GM12874 (cell line): ENCODE measurements at regions not wholly inside any gene's neighbourhood (a gene's known extent, or its start where the extent isn't known, plus 50 kb on each side); places are given as distances from the start of the nearest gene placed in this dataset.

Experiments used
- TF ChIP-seq, protein P1 (sequence below): IDR thresholded peaks from 2 replicates; pipeline ENCODE4 v1.5.1; 2011; ENCODE audit warnings: low read depth, mild to moderate bottlenecking, control low read depth, low read length, moderate library complexity; ENCODE audit not compliant: insufficient read depth

DNA sequence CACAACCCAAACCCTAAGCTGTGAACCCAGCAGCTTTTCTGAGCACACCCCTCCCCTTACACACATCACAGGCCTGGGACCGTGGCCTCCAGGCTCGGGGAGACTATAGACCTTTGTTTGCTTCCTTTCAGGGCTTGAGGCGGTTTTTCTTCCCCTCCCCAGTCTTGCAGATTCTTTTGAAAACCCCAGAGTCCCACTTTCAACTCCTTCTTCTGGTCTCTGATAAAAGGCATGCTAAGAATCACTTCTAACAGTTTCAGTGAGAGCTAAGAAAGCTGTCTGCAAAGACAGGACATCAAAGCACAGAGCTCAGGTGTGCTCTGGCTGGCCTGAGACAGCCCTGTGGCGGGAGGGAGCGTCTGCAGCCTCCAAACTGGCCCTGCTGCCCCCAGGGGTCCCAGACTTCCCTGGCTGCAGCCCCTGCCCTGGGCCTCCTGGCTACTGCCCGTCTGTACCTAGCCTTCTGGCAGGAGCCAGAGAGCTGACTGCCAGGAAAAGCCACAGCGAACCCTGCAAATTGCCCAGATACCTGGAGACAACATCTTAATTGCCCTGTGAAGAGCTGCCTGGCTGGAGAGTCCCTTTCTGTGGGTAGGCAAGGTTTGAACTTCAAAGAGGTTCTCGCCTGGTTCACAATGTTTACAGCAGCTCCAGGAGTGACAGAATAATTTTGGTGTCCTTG is 138.9 kb downstream of the GADD45G start:
- TF ChIP-seq, protein P1, sequence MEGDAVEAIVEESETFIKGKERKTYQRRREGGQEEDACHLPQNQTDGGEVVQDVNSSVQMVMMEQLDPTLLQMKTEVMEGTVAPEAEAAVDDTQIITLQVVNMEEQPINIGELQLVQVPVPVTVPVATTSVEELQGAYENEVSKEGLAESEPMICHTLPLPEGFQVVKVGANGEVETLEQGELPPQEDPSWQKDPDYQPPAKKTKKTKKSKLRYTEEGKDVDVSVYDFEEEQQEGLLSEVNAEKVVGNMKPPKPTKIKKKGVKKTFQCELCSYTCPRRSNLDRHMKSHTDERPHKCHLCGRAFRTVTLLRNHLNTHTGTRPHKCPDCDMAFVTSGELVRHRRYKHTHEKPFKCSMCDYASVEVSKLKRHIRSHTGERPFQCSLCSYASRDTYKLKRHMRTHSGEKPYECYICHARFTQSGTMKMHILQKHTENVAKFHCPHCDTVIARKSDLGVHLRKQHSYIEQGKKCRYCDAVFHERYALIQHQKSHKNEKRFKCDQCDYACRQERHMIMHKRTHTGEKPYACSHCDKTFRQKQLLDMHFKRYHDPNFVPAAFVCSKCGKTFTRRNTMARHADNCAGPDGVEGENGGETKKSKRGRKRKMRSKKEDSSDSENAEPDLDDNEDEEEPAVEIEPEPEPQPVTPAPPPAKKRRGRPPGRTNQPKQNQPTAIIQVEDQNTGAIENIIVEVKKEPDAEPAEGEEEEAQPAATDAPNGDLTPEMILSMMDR: no peak

DNA sequence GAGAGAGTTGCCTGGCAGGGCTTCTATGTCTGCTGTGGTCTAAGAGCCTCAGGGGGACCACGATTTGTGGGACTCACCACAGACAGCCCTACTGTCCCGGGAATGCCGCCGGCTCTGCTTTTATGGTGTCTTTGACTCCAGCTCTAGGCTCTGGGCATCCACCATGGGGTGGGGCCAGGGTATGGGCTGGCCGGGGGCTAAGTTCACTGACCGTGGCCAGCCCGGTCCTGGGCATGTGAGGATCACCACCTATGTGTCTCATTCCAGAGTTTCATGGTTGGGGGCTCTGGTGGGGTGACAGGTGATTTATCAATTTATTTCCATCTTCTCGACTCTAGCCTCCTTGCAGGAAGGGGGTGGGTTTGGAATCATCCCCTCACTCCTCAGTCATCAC is 139.4 kb downstream of the GADD45G start:
- TF ChIP-seq, protein P1: no peak

DNA sequence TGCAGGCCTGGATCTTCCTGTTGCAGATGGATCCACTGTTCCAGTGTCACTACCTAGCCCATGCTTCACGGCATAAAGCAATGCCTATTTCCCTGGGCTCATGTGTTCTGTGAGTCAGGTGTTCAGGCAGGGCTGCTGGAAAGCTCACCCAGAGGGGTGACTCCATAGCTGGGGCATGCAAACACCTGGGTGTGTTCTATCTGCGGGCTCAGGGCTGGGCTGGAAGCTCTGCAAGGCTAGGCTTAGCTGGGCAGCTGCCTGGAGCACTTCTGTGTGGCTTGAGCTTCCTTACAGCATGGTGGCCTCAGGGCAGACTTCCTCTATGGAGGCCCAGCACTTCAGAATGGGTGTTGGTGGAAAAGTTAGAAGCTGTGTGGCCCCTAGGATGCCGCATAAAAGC is 139.9 kb downstream of the GADD45G start:
- TF ChIP-seq, protein P1: no peak

DNA sequence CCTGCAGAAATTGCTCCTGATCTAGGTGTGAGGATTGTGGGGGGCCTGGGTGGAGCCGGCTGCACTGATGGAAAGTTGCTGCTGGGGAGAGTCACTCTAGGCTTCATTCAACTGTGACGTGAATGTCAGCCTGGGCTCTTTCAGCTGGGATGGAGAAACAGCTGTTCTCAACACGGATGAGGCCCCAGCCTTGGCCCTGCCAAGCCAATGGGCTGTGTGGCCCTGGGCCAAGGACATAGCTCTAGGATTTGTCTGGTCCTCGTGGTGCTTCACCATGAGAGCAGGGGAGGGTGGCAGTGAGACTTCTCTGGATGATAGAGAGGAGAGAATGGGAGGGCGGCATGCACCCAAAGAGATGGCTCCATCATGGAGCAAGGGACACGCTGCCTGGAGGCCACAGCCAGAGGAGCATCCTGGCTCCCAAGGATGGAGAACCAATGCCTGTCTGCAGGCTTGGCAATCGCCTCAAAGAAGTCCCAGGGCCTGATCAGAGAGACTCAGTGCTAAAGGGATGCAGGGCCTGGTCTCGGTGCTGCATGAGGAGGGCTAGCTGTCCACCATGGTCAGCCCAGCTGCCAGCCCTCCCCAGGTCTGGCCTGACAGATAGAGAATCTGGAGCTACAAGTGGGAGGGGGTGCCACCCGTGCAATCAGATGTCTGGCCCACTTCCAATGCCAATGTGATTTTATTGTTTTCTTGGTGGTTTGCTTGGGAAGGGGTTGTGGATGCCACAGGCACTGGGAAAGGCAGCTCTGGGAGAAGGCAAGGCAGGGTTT is 141.0 kb downstream of the GADD45G start:
- TF ChIP-seq, protein P1: no peak

DNA sequence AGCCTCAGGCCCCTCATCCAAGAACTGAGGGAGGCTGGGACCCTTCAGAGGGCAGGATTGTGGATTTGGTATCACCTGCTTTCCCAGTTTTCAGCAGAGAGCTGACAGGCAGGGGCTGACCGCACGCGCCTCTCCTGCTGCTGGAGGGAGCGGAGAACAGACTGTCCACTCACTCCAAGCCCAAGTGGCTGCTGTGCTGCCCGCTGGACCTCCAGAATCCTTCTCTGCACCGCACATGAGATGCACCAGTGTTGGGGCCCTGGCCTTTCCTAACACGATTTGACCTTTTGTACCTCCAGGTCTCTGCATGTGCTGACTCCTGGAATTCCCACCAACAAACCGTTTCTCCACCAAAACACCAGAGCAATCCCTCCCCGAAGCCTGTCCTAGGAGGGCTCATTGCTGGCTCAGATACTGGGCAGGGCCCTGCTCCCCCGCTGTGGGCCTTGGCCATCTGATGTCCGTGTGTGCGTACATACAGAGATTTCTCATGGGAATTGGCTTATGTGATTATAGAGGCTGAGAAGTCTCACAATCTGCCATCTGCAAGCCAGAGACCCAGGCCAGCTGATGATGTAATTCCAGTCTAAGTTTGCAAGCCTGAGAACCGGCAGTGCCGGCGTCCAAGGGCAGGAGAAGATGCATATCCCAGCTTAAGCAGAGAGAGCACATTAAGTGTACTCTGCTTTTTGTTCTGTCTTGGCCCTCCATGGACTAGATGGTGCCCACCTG is 141.7 kb downstream of the GADD45G start:
- TF ChIP-seq, protein P1: no peak

DNA sequence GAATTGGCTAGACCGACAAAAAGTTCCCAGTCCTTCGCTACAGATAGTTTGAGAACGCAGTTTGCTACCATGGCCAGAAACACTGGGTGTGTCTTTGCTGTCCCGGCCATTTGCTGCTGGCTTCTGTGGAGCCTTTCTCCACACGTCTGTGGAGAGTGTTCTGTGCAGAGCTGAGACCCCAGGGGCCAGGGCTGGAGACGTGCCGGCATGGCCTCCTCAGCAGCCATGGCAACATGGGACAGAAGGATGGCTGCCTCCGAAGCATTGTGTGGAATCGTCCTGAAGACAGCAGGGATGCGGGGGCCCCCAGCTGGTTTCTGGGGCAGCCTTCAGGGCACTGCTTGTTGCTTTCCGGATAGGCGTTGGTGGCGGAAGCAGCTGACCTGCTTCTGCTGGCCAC is 142.8 kb downstream of the GADD45G start:
- TF ChIP-seq, protein P1: no peak

DNA sequence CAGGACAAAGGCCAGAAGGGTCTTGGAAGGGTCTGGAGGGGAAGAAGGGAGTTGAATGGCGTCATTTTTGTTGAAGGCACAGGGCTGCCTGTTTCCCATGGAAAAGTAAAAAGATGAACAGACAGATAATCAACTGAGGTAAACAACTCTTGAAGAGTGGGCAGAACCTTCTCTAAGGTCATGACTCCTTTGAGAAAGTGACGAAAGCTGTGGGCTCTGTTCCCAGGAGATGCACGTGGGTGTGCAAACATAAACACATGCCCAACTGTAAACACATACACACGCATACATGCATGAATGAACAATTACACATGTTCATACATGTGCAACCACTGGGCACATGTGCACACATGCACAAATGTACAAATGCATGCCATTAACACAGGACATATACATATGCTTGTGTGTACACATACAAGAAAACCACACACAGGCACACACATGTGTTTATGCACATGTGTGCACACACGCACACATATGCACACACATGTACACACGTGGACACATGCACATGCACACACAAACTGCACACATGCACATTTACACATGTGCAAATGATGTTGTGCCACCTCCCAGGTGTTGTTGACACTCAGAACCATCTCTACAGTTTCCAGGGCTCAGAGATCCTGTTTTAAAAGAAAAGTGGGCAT is 143.3 kb downstream of the GADD45G start:
- TF ChIP-seq, protein P1: no peak
